ENCODE measurements at regions not wholly inside any gene's neighbourhood (a gene's known extent, or its start where the extent isn't known, plus 50 kb on each side); places are given as distances from the start of the nearest gene placed in this dataset.

DNA sequence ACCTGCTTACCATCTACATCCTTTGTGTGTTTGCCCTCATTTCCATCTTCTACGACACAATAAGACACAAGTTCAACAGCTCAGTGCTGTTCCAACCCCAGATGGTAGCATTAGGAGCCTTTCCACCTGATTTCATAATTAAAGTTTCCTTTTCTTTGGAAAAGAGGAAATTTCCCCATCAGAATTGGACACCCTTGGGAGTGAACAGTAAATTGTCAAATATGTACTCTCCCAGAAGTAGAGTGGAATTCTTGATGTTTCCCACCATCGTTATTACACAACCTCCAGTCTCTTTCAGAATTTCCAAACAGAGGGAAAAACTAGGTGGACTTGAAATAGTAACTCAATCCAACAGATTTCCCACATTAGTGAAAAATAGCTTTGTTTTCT, 337.6 kb upstream of the OR4E1 start:
- TF ChIP-seq ZNF274 (IDR thresholded peaks at IDR 0.05; ENCODE audit: low read depth, low read length): no peak
- no peak for TF ChIP-seq YY1 (IDR thresholded peaks at IDR 0.05; ENCODE audit: insufficient read depth, insufficient read length)

Measured in NT2/D1 (cell line).